Muscle layer of colon (tissue), 2 donors: ENCODE measurements at regions not wholly inside any gene's neighbourhood (a gene's known extent, or its start where the extent isn't known, plus 50 kb on each side); places are given as distances from the start of the nearest gene placed in this dataset.
"Not testable (repeated sequence)": the region's sequence is repeated elsewhere in the genome, so short reads cannot be mapped to it uniquely, and the experiment has no call there.

ENCODE experiments used
- H3K27ac ChIP-seq: one replicate; pipeline ENCODE4 v1.7.0; 2013; ENCODE audit warnings: low read depth, mild to moderate bottlenecking, low read length, moderate library complexity
- H3K27me3 ChIP-seq, 2 donors: one replicate each; pipeline ENCODE4 v1.7.0; 2013; ENCODE audit warnings: low read length in 2 of 2, mild to moderate bottlenecking in 2 of 2; ENCODE audit not compliant: insufficient read depth in 2 of 2, control insufficient read depth in 1 of 2
- H3K36me3 ChIP-seq: one replicate; pipeline ENCODE4 v1.7.0; 2013; ENCODE audit warnings: mild to moderate bottlenecking, low read length; ENCODE audit not compliant: insufficient read depth
- H3K4me1 ChIP-seq: one replicate; pipeline ENCODE4 v1.7.0; 2013; ENCODE audit warnings: mild to moderate bottlenecking, low read length; ENCODE audit not compliant: insufficient read depth
- H3K4me3 ChIP-seq, 2 donors: one replicate each; pipeline ENCODE4 v1.7.0; 2013; ENCODE audit warnings: low read length in 2 of 2, low read depth in 1 of 2, mild to moderate bottlenecking in 1 of 2, moderate library complexity in 1 of 2
- H3K9ac ChIP-seq: one replicate; pipeline ENCODE4 v1.7.0; 2013; ENCODE audit warnings: low read length
- H3K9me3 ChIP-seq: one replicate; pipeline ENCODE4 v1.7.0; 2013; ENCODE audit warnings: mild to moderate bottlenecking, low read length
- donor health status: abdominal sarcoma.
- donor health status: Adenocarcinoma of cecum.

DNA sequence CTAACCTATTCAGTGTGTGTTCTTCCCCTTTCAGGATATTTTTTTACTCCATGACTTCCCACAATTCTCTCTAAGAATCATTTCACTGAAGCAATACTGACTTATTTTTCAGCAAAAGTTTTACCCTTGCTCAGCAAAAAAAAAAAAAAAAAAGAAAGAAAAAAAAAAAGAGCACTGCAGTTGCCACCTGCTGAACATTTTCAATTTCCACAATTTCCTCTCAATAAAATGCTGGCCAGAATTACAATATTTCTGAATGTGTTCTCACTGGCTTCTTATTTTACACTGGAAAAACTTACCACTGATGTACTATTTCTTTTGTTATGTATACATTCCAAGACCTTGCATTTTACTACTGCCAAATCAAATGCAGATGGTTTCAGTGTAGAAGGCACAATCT is 210.4 kb downstream of the PAPSS1 start:
- no peaks in the 10 kb centered on the region for H3K36me3 ChIP-seq
- H3K9me3 ChIP-seq: no peaks in the 10 kb centered on the region
- no peak overlapping the region for H3K9ac ChIP-seq
- no peaks in the 10 kb centered on the region for H3K27me3 ChIP-seq
- no peaks in the 10 kb centered on the region for H3K4me1 ChIP-seq
- H3K4me3 ChIP-seq: no peak overlapping the region
- no peak overlapping the region for H3K27ac ChIP-seq

DNA sequence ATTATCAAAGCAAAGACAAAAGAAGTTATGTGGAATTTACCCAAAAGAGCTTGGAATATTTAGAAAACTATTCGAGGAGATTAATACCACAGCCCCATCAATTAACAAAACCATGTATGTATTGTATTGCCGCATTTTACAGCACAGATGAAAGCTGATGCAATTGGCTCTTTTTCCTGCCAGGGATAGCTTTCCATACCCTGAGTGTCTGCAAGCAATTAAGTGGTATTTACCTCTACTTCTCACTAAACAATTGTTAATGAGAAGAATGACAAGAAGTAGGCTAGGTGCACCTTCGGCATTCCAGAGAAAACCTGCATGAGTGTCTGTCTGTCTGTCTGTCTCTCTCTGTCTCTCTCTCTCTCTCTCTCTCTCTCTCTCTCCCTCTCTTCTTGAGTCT is 219.5 kb downstream of the PAPSS1 start:
- no peak overlapping the region for H3K9ac ChIP-seq
- H3K27me3 ChIP-seq: no peaks in the 10 kb centered on the region
- no peak overlapping the region for H3K4me3 ChIP-seq
- no peaks in the 10 kb centered on the region for H3K9me3 ChIP-seq
- H3K4me1 ChIP-seq: no peaks in the 10 kb centered on the region
- H3K27ac ChIP-seq: no peak overlapping the region
- no peaks in the 10 kb centered on the region for H3K36me3 ChIP-seq

DNA sequence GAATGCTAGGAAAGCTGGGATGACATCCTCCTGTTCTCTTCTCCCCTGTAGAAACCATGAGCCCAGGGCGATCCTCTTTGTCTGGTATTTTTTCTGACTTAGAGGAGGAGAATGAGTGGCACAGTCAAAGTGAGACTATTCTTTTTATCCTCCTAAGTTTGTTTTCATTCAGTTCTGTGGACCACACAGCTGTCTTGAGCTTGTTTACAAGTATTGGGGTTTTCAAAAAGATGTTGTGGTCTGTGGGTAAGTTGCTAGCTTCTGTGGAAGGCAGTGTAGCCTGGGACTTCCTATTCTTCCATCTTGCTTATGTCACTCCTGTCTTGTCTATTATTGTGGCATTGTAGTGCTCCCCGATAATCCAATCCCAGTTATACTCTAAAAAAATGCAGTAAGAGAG is 223.0 kb downstream of the PAPSS1 start:
- no peaks in the 10 kb centered on the region for H3K27me3 ChIP-seq
- no peaks in the 10 kb centered on the region for H3K36me3 ChIP-seq
- H3K27ac ChIP-seq: no peak overlapping the region
- no peak overlapping the region for H3K4me3 ChIP-seq
- H3K9ac ChIP-seq: no peak overlapping the region
- H3K9me3 ChIP-seq: no peaks in the 10 kb centered on the region
- no peaks in the 10 kb centered on the region for H3K4me1 ChIP-seq

DNA sequence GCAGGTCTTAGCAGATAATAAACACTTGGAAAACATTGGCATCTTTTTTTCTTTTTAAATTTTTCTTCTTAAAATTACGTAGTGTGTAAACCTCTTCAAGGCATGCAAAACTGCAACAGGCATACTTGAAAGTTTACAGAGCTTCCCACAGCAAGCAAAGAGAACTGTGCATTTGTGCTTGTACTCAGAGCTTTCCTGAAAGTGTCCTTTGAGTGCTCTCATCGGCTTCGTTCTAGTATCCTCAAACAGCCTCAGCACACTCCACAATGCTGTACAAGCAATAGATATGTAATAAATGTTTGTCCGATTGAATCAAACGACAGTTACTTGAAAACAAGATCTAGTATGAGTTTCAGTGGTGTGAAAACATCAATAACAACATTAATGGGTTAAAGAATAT is 227.5 kb downstream of the PAPSS1 start:
- Histone ChIP-seq H3K9ac (no peak overlapping the region), H3K9me3 (no peaks in the 10 kb centered on the region), H3K27me3 (no peaks in the 10 kb centered on the region), H3K4me1 (no peaks in the 10 kb centered on the region), H3K4me3 (no peak overlapping the region), H3K36me3 (no peaks in the 10 kb centered on the region), H3K27ac (no peak overlapping the region)

DNA sequence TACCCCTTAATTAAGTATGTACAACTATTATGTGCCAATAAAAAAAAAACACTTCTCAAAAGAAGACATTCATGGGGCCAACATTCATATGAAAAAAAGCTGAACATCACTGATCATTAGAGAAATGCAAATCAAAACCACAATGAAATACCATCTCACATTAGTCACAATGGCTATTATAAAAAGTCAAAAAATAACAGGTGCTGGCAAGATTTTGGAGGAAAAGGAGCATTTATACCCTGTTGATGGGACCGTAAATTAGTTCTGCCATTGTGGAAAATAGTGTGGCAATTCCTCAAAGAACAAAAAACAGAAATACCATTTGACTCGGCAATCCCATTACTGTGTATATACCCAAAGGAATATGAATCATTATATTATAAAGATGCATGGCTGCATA is 229.9 kb downstream of the PAPSS1 start:
- Histone ChIP-seq H3K9ac (no peak overlapping the region), H3K9me3 (no peaks in the 10 kb centered on the region), H3K36me3 (no peaks in the 10 kb centered on the region), H3K27ac (no peak overlapping the region), H3K4me1 (no peaks in the 10 kb centered on the region), H3K4me3 (no peak overlapping the region), H3K27me3 (no peaks in the 10 kb centered on the region)

DNA sequence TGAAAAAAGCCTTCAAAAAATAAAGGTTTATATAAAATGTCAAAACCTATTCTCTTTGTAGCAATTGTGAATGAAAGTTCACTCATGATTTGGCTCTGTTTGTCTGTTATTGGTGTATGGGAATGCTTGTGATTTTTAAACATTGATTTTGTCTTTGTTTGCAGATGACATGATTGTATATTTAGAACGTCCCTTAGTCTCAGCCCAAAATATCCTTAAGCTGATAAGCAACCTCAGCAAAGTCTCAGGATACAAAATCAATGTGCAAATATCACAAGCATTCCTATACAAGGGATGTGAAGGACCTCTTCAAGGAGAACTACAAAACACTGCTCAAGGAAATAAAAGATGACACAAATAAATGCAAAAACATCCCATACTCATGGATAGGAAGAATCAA is 236.4 kb downstream of the PAPSS1 start:
- H3K27ac ChIP-seq, H3K4me3 ChIP-seq, H3K9me3 ChIP-seq, H3K4me1 ChIP-seq, H3K27me3 ChIP-seq, H3K9ac ChIP-seq, H3K36me3 ChIP-seq: not testable (repeated sequence)

DNA sequence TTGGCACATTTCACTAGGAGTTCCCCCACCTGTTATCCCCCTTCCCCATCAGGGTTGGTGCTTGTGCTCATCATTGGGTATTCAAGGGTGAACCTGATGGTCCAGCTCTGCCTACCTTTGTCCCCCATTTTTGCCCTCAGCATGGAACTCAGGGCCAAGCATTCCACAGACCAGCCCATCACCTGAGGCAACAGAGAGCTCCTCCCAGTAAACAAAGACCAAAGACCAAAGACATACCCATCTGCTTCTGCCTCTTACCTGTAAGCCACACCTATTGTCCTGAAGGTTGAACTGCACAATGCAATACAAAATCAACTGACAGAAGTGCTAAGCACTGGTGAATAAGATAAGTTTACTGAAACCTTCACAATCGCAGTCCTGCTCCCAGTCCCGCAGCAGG is 237.5 kb downstream of the PAPSS1 start:
- no peaks in the 10 kb centered on the region for H3K27me3 ChIP-seq
- H3K4me3 ChIP-seq: no peak overlapping the region
- no peaks in the 10 kb centered on the region for H3K36me3 ChIP-seq
- H3K9me3 ChIP-seq: no peaks in the 10 kb centered on the region
- no peak overlapping the region for H3K27ac ChIP-seq
- H3K4me1 ChIP-seq: no peaks in the 10 kb centered on the region
- H3K9ac ChIP-seq: no peak overlapping the region

DNA sequence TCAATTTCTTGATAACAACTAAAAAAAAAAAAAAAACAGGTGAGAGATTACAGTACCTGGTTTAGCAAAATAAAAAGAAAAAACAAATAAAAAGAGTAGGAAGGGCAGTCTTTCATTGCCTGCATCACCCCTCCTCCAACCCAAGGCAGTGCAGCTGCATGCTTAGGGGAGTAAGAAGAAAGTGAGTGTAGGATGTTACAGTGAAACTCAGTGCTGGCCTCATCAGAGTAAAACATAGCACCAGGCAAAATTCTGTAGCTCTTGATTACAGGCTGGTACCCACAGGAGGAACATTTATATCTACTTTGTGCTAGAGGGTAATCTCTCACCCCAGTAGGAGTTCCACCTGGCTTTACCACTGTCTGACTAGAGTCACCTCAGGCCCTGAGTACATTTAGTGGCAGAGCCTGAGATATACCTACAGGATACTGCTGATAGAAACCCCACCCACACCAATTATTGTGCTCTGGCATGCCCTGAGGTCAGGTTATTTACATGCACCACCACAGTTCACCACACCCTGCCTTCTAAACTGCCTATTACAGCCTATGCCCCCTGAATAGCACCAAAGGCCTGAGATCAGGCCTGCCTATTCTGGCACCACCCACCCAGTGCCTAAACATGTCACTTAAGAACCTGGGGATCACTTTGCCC is 241.6 kb downstream of the PAPSS1 start:
- Histone ChIP-seq H3K4me1 (no peaks in the 10 kb centered on the region), H3K9me3 (no peaks in the 10 kb centered on the region), H3K36me3 (no peaks in the 10 kb centered on the region), H3K27me3 (no peaks in the 10 kb centered on the region), H3K27ac (no peak overlapping the region), H3K9ac (no peak overlapping the region), H3K4me3 (no peak overlapping the region)

DNA sequence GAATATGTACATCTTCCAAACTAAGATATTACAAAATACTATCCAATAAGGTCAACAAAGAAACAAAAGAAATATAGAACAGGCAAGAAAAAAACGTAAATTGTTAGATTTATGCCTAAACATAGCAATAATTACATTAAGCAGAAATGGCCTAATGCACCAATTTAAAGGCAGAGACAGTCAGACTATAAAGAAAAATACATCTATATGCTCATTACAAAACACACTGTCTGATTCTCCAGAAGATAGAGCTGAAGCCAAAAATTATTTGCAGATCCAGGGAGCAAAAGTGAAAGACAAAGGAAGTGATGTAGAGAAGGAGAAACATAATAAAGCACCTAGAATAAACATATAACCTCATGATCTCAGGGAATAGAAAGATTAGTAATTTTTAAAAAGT is 246.9 kb downstream of the PAPSS1 start:
- no peaks in the 10 kb centered on the region for H3K9me3 ChIP-seq

DNA sequence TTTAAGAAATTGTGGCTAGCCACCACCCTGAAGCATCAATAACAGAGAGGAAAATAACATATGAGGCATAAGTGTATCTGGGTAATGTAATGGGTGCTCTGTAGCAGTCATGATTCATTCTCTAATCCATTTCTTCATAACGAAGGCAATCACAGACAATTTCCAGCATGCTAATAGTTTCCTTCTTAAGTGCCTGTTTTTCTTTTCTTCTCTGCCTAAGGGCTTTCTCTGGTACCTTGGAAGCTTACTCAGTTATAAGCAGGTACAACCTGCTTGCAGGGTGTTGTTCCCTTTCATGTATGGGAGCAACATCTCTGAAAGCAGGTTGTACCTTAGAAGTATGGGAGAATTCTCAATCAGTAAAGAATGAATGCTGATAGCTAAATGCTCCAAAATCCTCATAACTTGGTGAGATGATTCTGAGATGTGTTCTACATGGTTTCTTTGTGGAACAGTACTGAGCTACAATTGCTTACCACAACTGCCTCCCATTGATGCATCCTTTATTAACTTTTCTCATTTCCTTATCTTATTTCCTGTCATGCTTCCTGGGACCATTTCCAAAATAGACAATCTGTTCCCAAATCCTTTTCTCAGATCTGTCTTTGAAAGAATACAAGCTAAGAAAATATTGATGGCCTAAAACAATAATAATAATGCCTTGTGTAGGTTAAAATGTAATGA is 247.6 kb downstream of the PAPSS1 start:
- no peak overlapping the region for H3K9ac ChIP-seq
- no peak overlapping the region for H3K27ac ChIP-seq
- no peak overlapping the region for H3K4me3 ChIP-seq
- no peaks in the 10 kb centered on the region for H3K9me3 ChIP-seq
- H3K27me3 ChIP-seq: no peaks in the 10 kb centered on the region
- no peaks in the 10 kb centered on the region for H3K36me3 ChIP-seq
- H3K4me1 ChIP-seq: no peaks in the 10 kb centered on the region

More for the DNA sequence above, 246.9 kb downstream of the PAPSS1 start:
- Histone ChIP-seq H3K27ac (no peak overlapping the region), H3K4me1 (no peaks in the 10 kb centered on the region), H3K36me3 (no peaks in the 10 kb centered on the region), H3K4me3 (no peak overlapping the region), H3K27me3 (no peaks in the 10 kb centered on the region), H3K9ac (no peak overlapping the region)

DNA sequence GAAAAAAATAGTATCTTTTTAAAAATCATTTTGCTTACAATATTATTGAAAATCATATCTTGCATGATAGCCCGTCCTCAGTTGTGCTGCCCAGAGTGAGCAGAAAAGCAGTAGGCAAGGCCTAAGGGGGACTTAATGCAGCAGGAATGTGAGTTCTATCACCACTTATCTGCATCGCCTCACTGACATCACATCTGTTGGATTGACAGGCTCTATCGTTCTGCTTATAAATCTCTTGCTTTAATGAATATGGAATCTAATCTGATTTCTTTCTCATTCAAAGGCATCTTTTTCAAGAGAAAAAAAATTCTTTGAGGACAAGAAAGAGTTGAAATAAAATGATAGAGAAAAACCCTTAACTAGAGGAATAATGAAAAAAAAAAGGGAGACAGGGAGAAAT is 249.9 kb downstream of the PAPSS1 start:
- Histone ChIP-seq H3K9ac (no peak overlapping the region), H3K9me3 (no peaks in the 10 kb centered on the region), H3K27me3 (no peaks in the 10 kb centered on the region), H3K4me1 (no peaks in the 10 kb centered on the region), H3K27ac (no peak overlapping the region), H3K36me3 (no peaks in the 10 kb centered on the region), H3K4me3 (no peak overlapping the region)

DNA sequence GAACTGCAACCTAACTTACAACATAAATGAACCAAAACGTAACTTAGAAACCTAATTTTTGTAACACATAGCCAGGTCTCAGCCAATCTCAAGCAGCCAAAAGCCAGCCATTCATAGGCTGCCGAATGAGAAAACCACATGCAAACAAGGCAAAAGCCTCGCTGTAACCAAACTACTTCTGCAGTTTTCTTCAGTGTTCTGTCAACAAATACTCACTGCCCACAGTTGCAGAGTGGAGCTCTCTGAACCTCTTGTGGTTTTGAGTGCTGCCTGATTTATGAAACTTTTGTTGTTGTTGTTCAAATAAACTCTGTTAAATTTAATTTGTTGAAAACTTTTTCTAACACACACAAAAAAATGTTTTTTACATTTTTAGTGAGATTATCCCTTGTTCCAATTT is 251.2 kb downstream of the PAPSS1 start:
- Histone ChIP-seq H3K27me3 (no peaks in the 10 kb centered on the region), H3K36me3 (no peaks in the 10 kb centered on the region), H3K9ac (no peak overlapping the region), H3K4me1 (no peaks in the 10 kb centered on the region), H3K9me3 (no peaks in the 10 kb centered on the region), H3K4me3 (no peak overlapping the region), H3K27ac (no peak overlapping the region)
